ENCODE measurements at regions not wholly inside any gene's neighbourhood (a gene's known extent, or its start where the extent isn't known, plus 50 kb on each side); places are given as distances from the start of the nearest gene placed in this dataset.

- TF ChIP-seq CTCF (conservative IDR thresholded peaks at IDR 0.05; ENCODE audit: low read depth, low read length) = peak; percentile 18
- no peak for DNase-seq (ENCODE audit: low read depth)
- H3K4me3 ChIP-seq (ENCODE audit: low read depth, low read length) = no peak overlapping the region
These were observed 109.1 kb upstream of the OLIG2 start for GRCh38 chr21:32916522-32917099.

- DNase-seq (ENCODE audit: low read depth) = peak; percentile 34
- no peak for TF ChIP-seq CTCF (conservative IDR thresholded peaks at IDR 0.05; ENCODE audit: low read depth, low read length)
- no peak overlapping the region for H3K4me3 ChIP-seq (ENCODE audit: low read depth, low read length)
These were observed 108.2 kb upstream of the OLIG2 start for GRCh38 chr21:32917362-32918135.

- no peak overlapping the region for H3K4me3 ChIP-seq (ENCODE audit: low read depth, low read length)
- no peak for DNase-seq (ENCODE audit: low read depth)
- no peak for TF ChIP-seq CTCF (conservative IDR thresholded peaks at IDR 0.05; ENCODE audit: low read depth, low read length)
These were observed 107.1 kb upstream of the OLIG2 start for GRCh38 chr21:32918478-32919120.

- TF ChIP-seq CTCF (conservative IDR thresholded peaks at IDR 0.05; ENCODE audit: low read depth, low read length) = no peak
- no peak for DNase-seq (ENCODE audit: low read depth)
- H3K4me3 ChIP-seq (ENCODE audit: low read depth, low read length) = no peak overlapping the region
These were observed 105.3 kb upstream of the OLIG2 start for GRCh38 chr21:32920474-32920873.

GRCh38 chr21:32921632-32922230, 104.0 kb upstream of the OLIG2 start:
- DNase-seq (ENCODE audit: low read depth) = peak; percentile 6
- H3K4me3 ChIP-seq (ENCODE audit: low read depth, low read length) = no peak overlapping the region
- peak; percentile 45 for TF ChIP-seq CTCF (conservative IDR thresholded peaks at IDR 0.05; ENCODE audit: low read depth, low read length)

- DNase-seq (ENCODE audit: low read depth) = no peak
- no peak overlapping the region for H3K4me3 ChIP-seq (ENCODE audit: low read depth, low read length)
- no peak for TF ChIP-seq CTCF (conservative IDR thresholded peaks at IDR 0.05; ENCODE audit: low read depth, low read length)
These were observed 100.6 kb upstream of the OLIG2 start for GRCh38 chr21:32925098-32925497.

Measured in choroid plexus epithelial cell (primary cell).